SK-MEL-5 (cell line): ENCODE measurements at regions not wholly inside any gene's neighbourhood (a gene's known extent, or its start where the extent isn't known, plus 50 kb on each side); places are given as distances from the start of the nearest gene placed in this dataset.

Experiments
- DNase-seq: peaks from one replicate; pipeline ENCODE4 v3.0.0-alpha.2; 2016; ENCODE audit warnings: low read depth, low spot score
- in situ Hi-C: cut with HindIII; loops from 2 replicates; pipeline ENCODE4 v1.10.0; 2016; ENCODE audit warnings: low sequenced_read_pairs, high pct_unique_total_duplicates, low pct_unique_long_range_greater_than_20kb

- no peak for DNase-seq
- in situ Hi-C loops, result no loop called here
Measured at GRCh38 chr1:80918380-80918779, 882.4 kb upstream of the ADGRL2 start.

GRCh38 chr1:80917826-80918225, 882.9 kb upstream of the ADGRL2 start:
- in situ Hi-C loops, result no loop called here
- DNase-seq, result no peak

- in situ Hi-C loops, result no loop called here
- DNase-seq, result no peak
Measured at GRCh38 chr1:80917225-80917624, 883.5 kb upstream of the ADGRL2 start.

GRCh38 chr1:80915491-80915890, 885.2 kb upstream of the ADGRL2 start:
- in situ Hi-C loops, result no loop called here
- DNase-seq, result peak; percentile 9

GRCh38 chr1:80910426-80910825, 890.3 kb upstream of the ADGRL2 start:
- in situ Hi-C loops, result no loop called here
- no peak for DNase-seq

GRCh38 chr1:80909172-80909784, 891.5 kb upstream of the ADGRL2 start:
- DNase-seq, result no peak
- in situ Hi-C loops, result no loop called here

- in situ Hi-C loops, result no loop called here
- no peak for DNase-seq
Measured at GRCh38 chr1:80896781-80897356, 903.9 kb upstream of the ADGRL2 start.

- DNase-seq, result no peak
- in situ Hi-C loops, result no loop called here
Measured at GRCh38 chr1:80894921-80895320, 905.8 kb upstream of the ADGRL2 start.

GRCh38 chr1:80893115-80893514, 907.6 kb upstream of the ADGRL2 start:
- in situ Hi-C loops, result no loop called here
- DNase-seq, result no peak

GRCh38 chr1:80892539-80892938, 908.2 kb upstream of the ADGRL2 start:
- peak; percentile 4 for DNase-seq
- in situ Hi-C loops, result no loop called here

- in situ Hi-C loops, result no loop called here
- DNase-seq, result no peak
Measured at GRCh38 chr1:80891871-80892270, 908.9 kb upstream of the ADGRL2 start.

GRCh38 chr1:80882553-80882952, 918.2 kb upstream of the ADGRL2 start:
- in situ Hi-C loops, result no loop called here
- no peak for DNase-seq

- no peak for DNase-seq
- in situ Hi-C loops, result no loop called here
Measured at GRCh38 chr1:80878343-80878742, 922.4 kb upstream of the ADGRL2 start.

- DNase-seq, result no peak
- in situ Hi-C loops, result no loop called here
Measured at GRCh38 chr1:80876035-80876434, 924.7 kb upstream of the ADGRL2 start.

- in situ Hi-C loops, result no loop called here
Measured at GRCh38 chr1:80869299-80869698, 931.4 kb upstream of the ADGRL2 start.

GRCh38 chr1:80847904-80848303, 952.8 kb upstream of the ADGRL2 start:
- in situ Hi-C loops, result no loop called here
- no peak for DNase-seq

More at GRCh38 chr1:80869299-80869698, 931.4 kb upstream of the ADGRL2 start:
- no peak for DNase-seq

- no peak for DNase-seq
- in situ Hi-C loops, result no loop called here
Measured at GRCh38 chr1:80846966-80847365, 953.8 kb upstream of the ADGRL2 start.

- DNase-seq, result no peak
- in situ Hi-C loops, result no loop called here
Measured at GRCh38 chr1:80842796-80843195, 957.9 kb upstream of the ADGRL2 start.

- no peak for DNase-seq
- in situ Hi-C loops, result no loop called here
Measured at GRCh38 chr1:80841261-80841660, 959.5 kb upstream of the ADGRL2 start.

GRCh38 chr1:80837066-80837465, 963.7 kb upstream of the ADGRL2 start:
- no peak for DNase-seq
- in situ Hi-C loops, result no loop called here
